GM19023 (cell line): ENCODE measurements at regions not wholly inside any gene's neighbourhood (a gene's known extent, or its start where the extent isn't known, plus 50 kb on each side); places are given as distances from the start of the nearest gene placed in this dataset.
"Not testable (repeated sequence)": the region's sequence is repeated elsewhere in the genome, so short reads cannot be mapped to it uniquely, and the experiment has no call there.

ENCODE experiments used
- ATAC-seq: cut with Tn5 transposase; IDR thresholded peaks from one replicate; pipeline ENCODE4 v1.9.1; 2021; ENCODE audit warnings: mild to moderate bottlenecking, moderate library complexity; ENCODE audit not compliant: unreplicated experiment

DNA sequence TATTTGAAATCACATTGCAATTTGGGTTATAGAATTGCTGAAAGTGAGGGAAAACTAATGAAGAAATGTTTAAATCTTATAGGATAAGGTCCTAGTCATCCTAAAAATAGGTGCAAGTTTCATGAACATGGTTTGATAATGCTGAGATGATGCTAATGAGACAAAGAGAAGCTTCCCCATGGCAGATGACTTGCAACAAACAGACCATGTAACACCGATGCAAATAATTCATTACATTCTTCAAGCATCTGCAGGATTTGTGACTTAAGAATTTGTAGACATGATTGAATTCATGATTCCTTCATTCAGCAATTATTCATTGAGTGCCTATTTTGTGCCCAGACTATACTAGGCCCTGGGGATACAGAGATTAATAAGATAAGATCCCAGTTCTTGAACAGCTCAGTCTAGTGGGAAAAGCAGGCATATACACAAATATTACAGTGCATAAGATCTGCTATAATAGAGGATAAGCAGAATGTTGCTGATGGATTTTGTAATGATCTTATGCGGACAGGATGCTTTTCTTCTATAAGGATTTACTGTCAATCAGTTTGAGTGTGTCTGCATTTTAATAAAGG lies 367.9 kb upstream of the GBE1 start:
- ATAC-seq = no peak

DNA sequence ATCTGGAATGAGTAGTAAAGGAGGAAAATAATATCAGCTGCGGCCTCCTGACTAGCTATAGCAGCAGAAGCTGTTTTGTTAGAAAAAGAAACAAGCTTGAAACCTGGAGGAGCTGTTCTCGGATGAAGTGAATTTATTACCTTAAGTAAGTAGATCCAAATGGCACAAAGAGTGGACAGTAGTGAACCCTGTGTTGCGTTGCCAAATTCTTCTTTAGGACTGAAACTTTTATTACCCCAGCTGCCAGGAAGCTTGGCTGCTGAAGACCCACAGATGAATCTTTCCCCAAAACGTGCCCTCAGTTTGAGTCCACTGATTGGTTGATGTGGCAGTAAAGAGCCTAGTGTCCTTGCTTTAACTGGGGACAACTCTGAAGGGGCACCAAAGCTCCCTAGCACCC lies 366.8 kb upstream of the GBE1 start:
- ATAC-seq = no peak

DNA sequence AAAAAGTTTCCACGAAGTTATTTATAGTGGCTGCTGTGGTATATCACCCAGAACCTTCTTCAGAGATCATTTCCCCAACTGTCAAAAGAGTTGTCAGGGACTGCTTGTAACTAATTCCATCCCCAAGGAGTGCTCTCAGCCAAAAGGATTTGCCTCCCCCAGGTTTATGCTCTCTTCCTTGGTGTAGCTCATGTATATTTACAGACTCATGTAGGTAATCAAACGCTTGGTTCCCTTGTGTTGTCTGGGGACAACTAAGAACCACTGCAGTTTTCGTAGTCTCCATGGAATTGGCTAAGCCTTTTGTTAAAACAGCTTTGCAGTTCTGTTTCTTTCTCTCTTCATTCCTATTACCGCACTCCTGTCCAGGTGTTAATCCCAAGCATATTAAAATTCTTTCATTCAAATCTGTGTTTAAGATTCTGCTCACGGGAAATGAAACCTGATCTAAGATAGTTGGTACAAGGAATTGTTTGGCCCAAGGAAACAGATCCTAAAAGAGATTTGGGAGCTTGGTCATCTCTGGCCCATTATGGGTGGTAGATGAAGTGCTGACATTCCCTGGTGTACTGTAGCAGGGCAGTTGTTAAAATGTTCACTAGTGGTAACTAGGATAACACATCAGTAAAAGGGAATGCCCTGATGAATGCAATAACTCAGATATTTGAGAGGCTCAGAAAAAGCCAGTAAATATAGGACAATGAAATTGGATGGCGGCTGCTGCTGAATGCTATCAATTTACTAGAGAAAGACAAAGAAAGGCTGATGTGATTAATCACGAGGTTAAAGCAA lies 361.3 kb upstream of the GBE1 start:
- no peak for ATAC-seq

DNA sequence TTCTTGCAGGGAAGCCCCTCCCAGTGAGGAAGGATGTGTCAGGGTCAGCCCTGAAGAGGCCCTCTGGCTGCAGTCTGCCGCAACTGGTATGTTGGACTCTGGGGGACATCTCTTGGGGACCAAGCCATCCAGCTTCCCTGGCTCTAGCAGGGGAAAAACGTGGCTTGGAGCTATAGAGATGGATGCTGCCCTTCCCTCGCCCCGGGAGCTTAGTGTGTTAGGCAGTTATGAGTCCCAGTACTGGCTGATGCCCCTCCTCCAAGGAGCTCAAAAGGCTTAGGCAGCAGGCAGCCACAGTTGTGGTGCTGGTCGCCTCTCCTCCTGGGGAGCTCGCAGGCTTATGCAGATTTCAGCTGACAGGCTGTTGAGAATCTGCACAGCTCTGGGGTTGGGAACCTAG lies 353.1 kb upstream of the GBE1 start:
- no peak for ATAC-seq

DNA sequence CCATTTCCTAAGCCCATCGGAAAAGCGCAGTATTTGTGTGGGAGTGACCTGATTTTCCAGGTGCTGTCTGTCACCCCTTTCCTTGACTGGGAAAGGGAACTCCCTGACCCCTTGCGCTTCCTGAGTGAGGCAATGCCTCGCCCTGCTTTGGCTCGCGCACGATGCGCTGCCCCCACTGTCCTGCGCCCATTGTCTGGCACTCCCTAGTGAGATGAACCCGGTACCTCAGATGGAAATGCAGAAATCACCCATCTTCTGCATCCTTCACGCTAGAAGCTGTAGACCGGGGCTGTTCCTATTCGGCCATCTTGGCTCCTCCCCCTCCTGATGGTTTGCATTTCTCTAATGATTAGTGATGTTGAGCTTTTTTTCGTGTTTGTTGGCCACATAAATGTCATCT lies 349.3 kb upstream of the GBE1 start:
- ATAC-seq = not testable (repeated sequence)

DNA sequence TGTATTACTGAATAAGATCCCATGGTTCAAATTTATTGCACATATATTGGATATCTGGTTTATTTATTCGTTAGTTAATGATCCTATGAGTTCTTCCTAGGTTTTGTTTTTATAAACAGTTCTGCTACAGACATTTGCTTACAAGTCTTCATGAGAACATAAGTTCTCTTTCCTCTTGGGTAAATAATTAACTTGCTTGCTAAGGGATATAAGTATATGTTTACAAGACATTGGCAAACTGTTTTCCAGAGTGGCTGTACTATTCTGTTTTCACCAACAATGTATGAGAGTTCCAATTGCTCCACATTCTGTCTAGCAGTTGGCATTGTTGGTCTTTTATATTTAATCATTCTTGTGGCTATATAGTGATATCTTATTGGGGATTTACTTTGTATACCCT lies 341.8 kb upstream of the GBE1 start:
- no peak for ATAC-seq

DNA sequence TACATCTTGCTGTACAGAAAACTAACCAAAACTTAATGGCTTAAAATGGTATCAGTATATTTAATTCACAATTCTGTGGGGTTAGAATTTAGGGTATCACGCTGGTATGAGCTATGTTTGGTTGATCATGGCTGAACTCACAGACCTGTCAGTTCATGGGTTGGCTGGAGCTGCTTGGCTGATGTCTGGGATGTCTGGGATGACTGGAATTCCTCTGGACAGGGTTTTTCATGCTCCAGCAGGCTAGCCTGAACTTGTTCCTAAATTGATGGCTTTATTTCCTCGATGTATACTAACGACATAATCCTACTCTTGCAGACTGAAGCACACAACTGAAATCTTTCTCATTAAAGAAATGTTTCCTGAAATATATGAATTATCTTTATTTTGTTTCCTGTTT lies 338.9 kb upstream of the GBE1 start:
- no peak for ATAC-seq

DNA sequence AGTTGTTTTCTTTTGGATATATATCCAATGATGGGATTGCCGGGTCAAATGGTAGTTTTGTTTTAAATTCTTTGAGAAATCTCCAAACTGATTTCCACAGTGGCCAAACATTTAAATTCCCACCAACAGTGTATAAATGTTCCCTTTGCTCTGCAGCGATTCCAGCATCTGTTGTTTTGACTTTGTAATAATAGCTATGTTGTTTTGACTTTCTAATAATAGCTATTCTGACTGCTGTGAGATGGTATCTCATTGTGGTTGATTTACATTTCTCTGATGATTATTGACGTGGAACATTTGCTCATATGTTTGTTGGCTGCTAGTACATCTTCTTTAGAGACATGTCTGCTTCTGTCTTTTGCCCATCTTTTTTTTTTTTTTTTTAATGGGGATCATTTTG lies 332.2 kb upstream of the GBE1 start:
- ATAC-seq = no peak

DNA sequence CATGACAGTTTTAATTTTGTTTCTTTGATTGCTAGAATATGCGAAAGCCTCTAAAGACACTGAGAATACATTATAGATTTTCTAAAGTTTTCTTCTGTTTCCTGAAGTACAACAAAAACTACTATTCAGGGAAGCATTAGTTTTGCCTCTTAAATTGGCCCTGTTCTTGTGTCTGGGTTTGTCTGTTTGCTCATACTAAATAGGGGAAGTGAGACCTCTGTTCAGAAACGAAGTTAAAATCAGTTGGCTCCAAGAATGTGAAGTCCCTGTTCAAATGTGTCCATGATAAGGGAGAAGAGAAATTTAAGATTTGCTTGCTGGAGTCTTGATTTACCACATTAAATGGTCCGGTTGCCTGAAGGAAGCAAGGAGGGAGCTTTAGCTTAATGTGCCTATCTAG lies 327.3 kb upstream of the GBE1 start:
- peak; percentile 57 for ATAC-seq

DNA sequence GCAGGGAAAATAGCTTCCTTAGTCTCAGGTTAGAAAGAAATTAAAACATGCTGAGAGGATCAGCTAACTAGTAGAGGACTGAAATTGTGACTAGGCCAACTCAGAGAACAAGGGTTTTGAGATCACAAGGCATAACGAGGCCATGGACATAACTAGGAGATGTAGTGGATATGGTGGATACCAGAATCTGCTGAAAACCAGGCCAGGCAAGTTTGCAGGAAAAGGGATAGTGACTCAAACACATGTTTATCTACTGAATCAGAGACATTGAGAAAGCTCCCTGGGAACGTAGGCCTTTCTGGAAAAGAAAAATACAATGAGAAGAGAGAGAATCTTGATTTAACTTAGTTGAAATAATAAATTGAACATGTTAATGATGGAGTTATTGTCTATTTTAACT lies 326.5 kb upstream of the GBE1 start:
- ATAC-seq = no peak

DNA sequence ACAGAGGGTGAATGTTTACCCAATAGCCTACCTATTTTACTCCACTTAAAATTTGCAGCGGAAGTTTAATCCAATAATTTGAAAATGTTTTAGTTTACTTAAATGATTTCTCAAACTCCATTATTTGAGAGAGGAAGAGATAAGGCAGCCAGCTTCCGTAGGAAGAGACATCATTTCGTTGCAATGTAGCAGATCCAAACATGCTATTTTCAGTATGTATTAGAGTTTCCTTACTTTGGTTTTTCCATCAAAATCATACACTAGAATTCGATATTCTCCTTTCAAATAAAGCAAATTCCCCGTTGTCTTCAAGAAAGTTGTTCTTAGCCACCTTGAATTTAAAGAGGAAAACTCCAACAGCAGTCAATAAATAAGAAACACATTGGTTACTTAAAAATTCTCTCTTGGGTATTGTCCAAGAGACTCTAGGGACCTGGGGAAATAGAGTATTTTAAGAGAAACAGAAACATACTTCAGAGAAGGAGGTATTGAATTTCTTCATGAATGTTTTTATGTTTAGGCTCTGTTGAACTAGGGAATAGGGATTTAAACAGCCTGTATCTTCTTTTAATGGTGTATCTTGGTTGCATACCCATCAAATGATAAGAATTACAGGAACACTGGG lies 324.5 kb upstream of the GBE1 start:
- ATAC-seq = no peak

DNA sequence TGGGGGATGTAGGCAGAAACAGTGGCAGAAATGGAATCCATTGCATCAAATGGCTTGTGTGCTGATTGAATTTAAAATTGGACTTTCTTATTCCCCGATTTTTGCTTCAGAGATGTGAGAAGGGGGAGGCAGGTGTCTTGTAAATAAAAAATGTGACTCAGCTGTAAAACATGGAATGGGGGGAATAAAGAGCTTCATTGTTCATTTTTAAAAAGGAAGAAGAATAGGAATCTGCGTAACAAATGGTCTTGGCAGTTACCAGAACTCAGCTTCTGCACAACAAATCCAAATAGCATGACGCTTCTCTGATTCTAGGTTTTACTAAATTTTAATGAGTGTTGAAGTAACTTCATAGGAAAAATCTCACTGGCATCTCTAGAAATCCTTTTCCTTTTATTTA lies 323.9 kb upstream of the GBE1 start:
- ATAC-seq = no peak

DNA sequence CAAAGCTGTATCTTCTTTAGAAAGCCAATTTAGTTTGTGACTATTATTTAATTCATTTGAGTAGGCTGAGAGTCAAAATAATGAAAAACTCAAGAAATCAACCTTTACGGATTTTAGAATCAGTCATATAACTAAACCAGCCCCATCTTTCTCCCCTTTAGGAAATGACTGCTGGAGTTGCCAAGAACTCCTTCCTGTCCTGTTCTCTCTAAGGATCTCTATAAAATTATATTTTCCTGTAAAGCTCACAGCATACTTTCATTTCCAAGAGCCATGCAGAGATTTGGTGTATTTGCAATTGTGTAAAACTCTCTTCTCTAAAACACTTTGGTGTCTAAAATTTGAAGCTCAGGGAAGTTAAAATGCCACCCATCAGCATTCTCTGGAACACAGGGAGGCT lies 323.4 kb upstream of the GBE1 start:
- ATAC-seq = no peak

DNA sequence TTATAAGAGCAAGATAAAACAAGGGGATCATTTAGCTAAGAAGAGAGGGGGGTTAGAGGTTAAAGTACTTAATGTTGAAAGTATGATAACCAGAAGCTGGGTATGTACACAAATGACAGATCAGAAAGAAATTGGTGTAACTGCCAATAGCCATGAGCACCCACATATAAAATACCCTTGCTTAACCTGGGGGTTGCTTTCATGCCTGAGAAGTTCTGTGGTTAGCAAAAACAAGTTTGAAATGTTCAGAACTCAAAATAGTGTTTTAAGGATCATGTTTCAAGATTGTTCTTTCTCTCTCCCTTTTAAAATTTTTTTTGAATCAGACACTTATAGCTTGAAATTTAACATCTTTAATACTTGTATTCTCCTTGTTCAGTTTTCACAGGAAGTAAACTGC lies 321.4 kb upstream of the GBE1 start:
- ATAC-seq = no peak

DNA sequence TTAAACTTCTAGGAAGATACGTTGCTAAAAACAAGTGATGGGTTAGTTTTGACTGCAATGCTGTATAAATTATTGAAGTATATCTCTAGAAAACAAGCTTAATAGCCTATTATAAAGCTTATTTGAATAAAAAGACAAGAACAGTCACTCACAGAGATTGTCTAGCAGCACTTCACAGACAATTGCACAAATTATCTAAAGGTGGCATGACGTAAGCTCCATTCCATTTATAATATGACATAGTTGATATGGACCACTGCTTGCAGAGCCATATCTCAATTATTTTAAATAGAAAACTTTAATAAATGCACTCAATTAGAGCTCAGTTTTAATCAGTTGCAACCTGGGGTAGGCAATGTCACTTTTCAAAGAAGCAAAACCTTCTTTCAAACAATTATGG lies 319.9 kb upstream of the GBE1 start:
- no peak for ATAC-seq

DNA sequence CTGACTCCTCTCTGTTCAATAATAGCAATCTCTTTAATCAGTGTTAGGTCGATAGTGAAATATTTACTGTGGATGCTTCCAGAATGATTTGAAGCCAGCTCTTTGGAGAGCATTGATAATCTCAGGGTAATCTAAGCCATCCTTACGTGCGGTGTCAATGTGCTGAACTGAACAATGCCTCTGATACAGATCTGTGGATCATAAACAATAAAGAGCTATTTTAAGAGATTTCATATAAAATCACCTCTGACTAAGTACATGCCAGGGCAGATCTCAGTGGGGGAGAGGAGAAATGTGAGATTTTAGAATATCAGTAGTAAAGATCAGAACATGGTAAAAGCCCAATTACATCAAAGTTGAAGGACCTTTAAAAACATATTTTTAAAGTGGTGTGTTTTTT lies 319.3 kb upstream of the GBE1 start:
- ATAC-seq = no peak

DNA sequence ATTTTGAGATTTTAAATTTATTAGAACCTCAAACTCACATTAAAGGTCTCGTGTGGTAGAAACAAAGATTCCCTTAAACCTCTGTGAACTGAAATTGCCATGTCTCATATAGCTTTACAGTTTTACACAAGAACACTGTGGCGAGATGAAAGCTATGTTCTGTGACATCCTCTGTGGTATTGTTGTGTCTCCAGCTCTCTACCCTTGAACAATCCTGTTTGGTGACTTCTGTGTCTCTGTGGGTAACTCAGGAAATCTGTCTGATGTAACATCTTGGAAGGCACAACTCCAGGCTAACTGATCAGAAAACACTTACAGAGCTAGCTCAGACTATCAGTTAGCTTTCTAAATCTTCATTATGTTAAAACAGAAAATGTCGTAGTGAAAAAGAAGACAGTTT lies 318.8 kb upstream of the GBE1 start:
- ATAC-seq = no peak

DNA sequence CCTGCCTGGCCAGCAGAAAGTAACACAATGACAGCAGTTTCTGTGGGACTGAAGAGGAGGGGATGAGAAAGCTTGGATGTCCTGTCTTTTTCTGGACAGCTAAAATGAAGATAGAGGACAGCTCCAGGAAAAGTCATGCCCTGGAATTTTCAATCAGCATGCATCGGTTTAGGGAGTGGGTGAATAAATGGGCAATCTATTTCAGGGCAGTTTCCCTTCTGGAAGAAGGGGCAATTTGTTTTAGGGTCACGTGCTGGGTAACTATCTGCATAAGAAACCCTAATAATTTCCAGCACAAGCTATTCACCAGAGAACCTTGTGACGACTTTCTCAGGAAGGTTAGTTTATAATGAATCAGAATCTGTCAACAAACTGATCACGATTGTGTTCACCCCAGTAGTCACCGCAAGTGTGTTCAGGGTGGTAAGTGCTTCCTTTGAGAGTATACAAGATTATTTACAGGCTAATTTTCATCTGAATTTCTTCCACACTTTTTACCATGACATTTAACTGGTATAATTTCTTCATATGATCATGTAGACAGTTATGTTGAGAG lies 318.0 kb upstream of the GBE1 start:
- no peak for ATAC-seq

DNA sequence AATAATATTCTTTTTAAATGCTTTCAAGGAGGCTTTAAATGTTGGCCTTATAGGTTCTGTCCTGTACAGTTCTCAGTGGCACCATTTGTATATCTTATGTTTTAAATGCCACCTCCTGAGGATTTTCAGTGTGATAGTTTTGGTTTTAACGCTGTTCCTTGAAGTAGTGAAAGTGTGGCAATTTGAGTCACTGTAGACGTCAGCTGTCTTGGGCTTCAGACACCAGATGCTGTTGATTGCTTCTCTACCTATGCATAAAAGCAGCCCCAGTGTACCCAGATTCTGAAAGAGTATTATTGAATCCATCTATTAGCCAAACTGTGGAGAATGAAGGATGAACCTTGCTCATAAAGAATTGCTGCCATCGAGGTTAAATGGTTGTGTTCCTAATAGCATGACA lies 316.8 kb upstream of the GBE1 start:
- no peak for ATAC-seq

DNA sequence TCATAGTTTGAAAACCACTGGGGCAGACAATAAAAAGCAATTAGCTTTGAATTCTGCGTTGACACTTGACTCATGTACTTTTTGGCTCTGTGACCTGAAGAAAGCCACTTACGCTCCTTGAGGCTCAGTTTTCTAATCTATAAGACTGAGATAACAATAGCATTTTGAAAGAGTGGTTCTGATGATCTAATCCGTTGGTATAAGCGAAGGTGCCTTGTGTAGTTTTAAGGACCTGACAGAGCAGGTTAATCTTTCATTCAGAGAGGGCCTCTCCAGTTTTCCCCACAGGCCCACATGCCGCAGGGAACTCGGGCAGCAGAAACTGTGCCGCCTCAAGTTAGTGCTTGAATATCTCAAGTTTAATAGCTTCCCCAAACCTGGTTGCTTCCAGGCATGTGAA lies 306.0 kb upstream of the GBE1 start:
- ATAC-seq = no peak

DNA sequence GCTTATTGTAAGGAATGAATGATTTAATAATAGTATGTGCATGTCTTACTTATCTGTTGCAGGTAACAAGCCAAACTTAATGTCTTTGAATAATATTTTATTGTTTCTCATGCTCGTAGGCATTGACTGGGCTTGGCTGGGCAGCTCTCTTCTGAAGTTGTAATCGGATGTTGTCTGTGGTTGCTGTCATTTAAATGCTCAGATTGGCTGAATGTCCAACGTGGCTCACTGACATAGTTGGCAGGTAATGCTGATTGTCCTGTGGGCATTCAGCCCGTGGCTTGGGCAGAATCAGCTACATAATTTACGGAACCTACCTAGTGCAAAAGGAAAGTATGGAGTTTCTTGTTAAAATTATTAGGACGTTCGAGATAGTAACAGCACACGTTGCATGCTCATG lies 297.4 kb upstream of the GBE1 start:
- ATAC-seq = no peak

DNA sequence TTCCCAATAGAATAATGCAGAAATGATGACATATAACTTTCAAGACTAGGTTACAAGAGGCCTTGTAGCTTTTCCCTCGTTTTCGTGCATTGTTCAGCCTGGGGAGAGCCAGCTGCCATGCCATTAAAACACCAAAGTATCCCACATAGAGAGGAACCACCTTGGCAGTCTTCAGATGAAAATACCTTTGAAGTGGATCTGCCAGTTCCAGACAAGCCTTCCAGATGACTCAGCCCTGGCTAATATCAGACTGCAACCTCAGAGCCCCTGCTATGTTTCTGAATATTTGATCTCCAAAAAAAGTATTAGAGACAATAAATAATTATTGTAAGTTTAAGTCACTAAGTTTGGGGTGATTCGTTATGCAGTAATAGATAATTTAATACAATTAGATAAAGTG lies 294.3 kb upstream of the GBE1 start:
- ATAC-seq = no peak
